HL-60 (cell line): ENCODE measurements at regions not wholly inside any gene's neighbourhood (a gene's known extent, or its start where the extent isn't known, plus 50 kb on each side); places are given as distances from the start of the nearest gene placed in this dataset.

Source experiments
- DNase-seq, 2 experiments: peaks; one replicate each; pipeline ENCODE4 v3.0.0-alpha.2; 2010 to 2020; ENCODE audit warnings: low read depth in 1 of 2, low spot score in 1 of 2
- H3K27ac ChIP-seq: fragments of 250-450 bp; sonication (Bioruptor Pico); replicated peaks from 2 replicates; pipeline ENCODE4 v1.5.1; 2020; ENCODE audit warnings: mild to moderate bottlenecking, moderate library complexity
- H3K27me3 ChIP-seq: fragments of 250-450 bp; sonication (Bioruptor Pico); 2 replicates; pipeline ENCODE4 v1.5.1; 2021; ENCODE audit warnings: mild to moderate bottlenecking, moderate library complexity; ENCODE audit not compliant: insufficient read depth, poor library complexity, severe bottlenecking
- H3K4me3 ChIP-seq: replicated peaks from 2 replicates; pipeline ENCODE4 v1.5.1; 2011; ENCODE audit warnings: mild to moderate bottlenecking, control low read depth, low read length; ENCODE audit not compliant: insufficient read depth
- CTCF ChIP-seq: IDR thresholded peaks from one replicate; pipeline ENCODE4 v1.5.1; 2011; ENCODE audit warnings: low read length, control low read depth, inconsistent platforms; ENCODE audit not compliant: insufficient read depth
- REST ChIP-seq: IDR thresholded peaks from 2 replicates; pipeline ENCODE4 v1.6.1; 2012; ENCODE audit warnings: low read depth; ENCODE audit not compliant: insufficient replicate concordance

- H3K27me3 ChIP-seq = no peaks in the 10 kb centered on the region
- no peak overlapping the region for H3K27ac ChIP-seq
- TF ChIP-seq REST (peak; percentile 83), CTCF (no peak)
- DNase-seq = no peak
- H3K4me3 ChIP-seq = no peak overlapping the region
Measured at GRCh38 chr9:4349816-4350418, 50.0 kb upstream of the GLIS3 start.
